ENCODE measurements at regions not wholly inside any gene's neighbourhood (a gene's known extent, or its start where the extent isn't known, plus 50 kb on each side); places are given as distances from the start of the nearest gene placed in this dataset.
"Not testable (repeated sequence)": the region's sequence is repeated elsewhere in the genome, so short reads cannot be mapped to it uniquely, and the experiment has no call there.

DNA sequence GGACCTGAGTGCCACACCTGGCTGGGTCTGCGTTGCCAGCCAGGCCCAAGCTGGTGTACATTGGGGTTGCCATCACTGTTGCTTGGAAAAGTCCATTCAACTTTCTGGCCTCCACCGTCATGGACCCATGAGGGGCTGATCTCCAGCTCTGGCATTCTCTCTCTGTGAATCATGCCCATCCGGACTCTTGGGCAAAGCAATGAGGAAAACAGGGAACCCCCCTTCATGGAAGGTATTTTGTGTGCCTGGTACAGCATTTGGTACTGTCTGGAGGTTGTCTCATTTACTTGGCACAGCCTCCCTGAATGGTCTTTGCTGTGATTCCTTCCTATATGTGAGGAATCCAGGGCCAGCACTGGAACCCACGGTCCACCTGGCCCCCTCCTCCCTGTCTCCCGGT, 99.4 kb downstream of the FOXD2 start:
- no peak overlapping the region for H3K27ac ChIP-seq (ENCODE audit: low read length)
- WGBS (ENCODE audit: insufficient coverage, insufficient read length), result no CpG with 5 or more reads among the region's 5 CpGs

DNA sequence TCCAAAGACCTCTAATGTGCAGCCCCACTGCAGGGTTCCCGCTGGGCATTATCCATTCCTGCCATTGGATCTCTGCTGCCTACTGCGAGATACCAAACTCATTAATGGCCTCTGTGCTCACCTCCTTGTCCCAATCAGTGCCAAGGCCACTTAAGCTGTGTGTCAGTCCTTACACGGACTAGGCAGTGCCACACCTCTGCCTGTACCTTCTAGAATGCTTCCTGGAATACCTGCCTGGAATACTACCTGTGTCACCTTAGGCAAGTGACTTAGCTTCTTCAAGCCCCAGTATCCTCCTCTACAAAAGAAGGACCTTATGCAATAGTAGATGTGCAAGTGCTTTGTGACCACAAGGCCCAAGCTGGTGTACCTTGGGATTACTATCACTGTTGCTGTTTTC, 100.1 kb downstream of the FOXD2 start:
- H3K4me1 ChIP-seq (ENCODE audit: control insufficient read depth, insufficient read depth, low read length), result peaks cover 3% of the 10 kb centered on the region; the same call in 1 of the 2 replicates
- no peak overlapping the region for H3K27ac ChIP-seq (ENCODE audit: low read length)
- no peaks in the 10 kb centered on the region for H3K9me3 ChIP-seq (ENCODE audit: control insufficient read depth, insufficient read depth, low read length)
- no peaks in the 10 kb centered on the region for H3K36me3 ChIP-seq (ENCODE audit: control insufficient read depth, insufficient read depth, low read length)
- DNase-seq (ENCODE audit: low read depth, low spot score), result no peak
- WGBS (ENCODE audit: insufficient coverage, insufficient read length), result no CpG with 5 or more reads among the region's 3 CpGs
- H3K27me3 ChIP-seq (ENCODE audit: control insufficient read depth, insufficient read depth, low read length), result no peaks in the 10 kb centered on the region
- H3K4me3 ChIP-seq (ENCODE audit: low read length), result no peak overlapping the region

More for the DNA sequence above, 99.4 kb downstream of the FOXD2 start:
- Histone ChIP-seq H3K4me3 (ENCODE audit: low read length) (no peak overlapping the region), H3K4me1 (ENCODE audit: control insufficient read depth, insufficient read depth, low read length) (peaks cover 3% of the 10 kb centered on the region), H3K9me3 (ENCODE audit: control insufficient read depth, insufficient read depth, low read length) (no peaks in the 10 kb centered on the region), H3K36me3 (ENCODE audit: control insufficient read depth, insufficient read depth, low read length) (no peaks in the 10 kb centered on the region), H3K27me3 (ENCODE audit: control insufficient read depth, insufficient read depth, low read length) (no peaks in the 10 kb centered on the region)
- DNase-seq (ENCODE audit: low read depth, low spot score), result no peak

DNA sequence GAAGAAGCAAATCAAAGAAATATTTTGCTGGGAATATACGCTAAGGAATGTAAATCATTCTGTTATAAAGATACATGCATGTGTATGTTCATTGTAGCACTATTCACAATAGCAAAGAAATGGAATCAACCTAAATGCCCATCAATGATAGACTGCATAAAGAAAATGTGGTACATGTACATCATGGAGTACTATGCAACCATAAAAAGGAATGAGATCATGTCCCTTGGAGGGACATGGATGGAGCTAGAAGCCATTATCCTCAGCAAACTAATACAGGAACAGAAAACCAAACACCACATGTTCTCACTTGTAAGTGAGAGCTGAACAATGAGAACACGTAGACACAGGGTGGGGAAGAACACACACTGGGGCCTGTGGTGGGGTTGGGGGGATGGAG, 100.7 kb downstream of the FOXD2 start:
- H3K4me1 ChIP-seq (ENCODE audit: control insufficient read depth, insufficient read depth, low read length); DNase-seq (ENCODE audit: low read depth, low spot score); H3K4me3 ChIP-seq (ENCODE audit: low read length); H3K27ac ChIP-seq (ENCODE audit: low read length); H3K9me3 ChIP-seq (ENCODE audit: control insufficient read depth, insufficient read depth, low read length); H3K36me3 ChIP-seq (ENCODE audit: control insufficient read depth, insufficient read depth, low read length); H3K27me3 ChIP-seq (ENCODE audit: control insufficient read depth, insufficient read depth, low read length): not testable (repeated sequence)
- WGBS (ENCODE audit: insufficient coverage, insufficient read length), result no CpG with 5 or more reads among the region's 2 CpGs

DNA sequence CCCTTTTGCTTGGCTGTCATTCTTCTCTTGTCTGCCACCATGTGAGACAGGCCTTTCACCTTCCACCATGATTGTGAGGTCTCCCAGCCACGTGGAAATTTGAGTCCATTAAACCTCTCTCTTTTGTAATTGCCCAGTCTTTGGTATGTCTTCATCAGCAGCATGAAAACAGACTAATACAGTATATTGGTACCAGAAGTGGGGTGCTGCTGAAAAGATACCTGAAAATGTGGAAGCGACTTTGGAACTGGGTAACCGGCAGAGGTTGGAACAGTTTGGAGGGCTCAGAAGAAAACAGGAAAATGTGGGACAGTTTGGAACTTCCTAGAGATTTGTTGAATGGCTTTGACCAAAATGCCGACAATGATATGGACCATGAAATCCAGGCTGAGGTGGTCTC, 103.9 kb downstream of the FOXD2 start:
- H3K27me3 ChIP-seq (ENCODE audit: control insufficient read depth, insufficient read depth, low read length); DNase-seq (ENCODE audit: low read depth, low spot score); H3K4me3 ChIP-seq (ENCODE audit: low read length); H3K9me3 ChIP-seq (ENCODE audit: control insufficient read depth, insufficient read depth, low read length); H3K27ac ChIP-seq (ENCODE audit: low read length); H3K36me3 ChIP-seq (ENCODE audit: control insufficient read depth, insufficient read depth, low read length); H3K4me1 ChIP-seq (ENCODE audit: control insufficient read depth, insufficient read depth, low read length): not testable (repeated sequence)
- WGBS (ENCODE audit: insufficient coverage, insufficient read length), result no CpG with 5 or more reads among the region's 4 CpGs

- DNase-seq (ENCODE audit: low read depth, low spot score); H3K4me3 ChIP-seq (ENCODE audit: low read length); H3K9me3 ChIP-seq (ENCODE audit: control insufficient read depth, insufficient read depth, low read length); H3K36me3 ChIP-seq (ENCODE audit: control insufficient read depth, insufficient read depth, low read length); H3K4me1 ChIP-seq (ENCODE audit: control insufficient read depth, insufficient read depth, low read length); H3K27ac ChIP-seq (ENCODE audit: low read length); H3K27me3 ChIP-seq (ENCODE audit: control insufficient read depth, insufficient read depth, low read length): not testable (repeated sequence)
- no CpG with 5 or more reads among the region's 1 CpG for WGBS (ENCODE audit: insufficient coverage, insufficient read length)
Measured at GRCh38 chr1:47543089-47543488, 105.2 kb downstream of the FOXD2 start.

DNA sequence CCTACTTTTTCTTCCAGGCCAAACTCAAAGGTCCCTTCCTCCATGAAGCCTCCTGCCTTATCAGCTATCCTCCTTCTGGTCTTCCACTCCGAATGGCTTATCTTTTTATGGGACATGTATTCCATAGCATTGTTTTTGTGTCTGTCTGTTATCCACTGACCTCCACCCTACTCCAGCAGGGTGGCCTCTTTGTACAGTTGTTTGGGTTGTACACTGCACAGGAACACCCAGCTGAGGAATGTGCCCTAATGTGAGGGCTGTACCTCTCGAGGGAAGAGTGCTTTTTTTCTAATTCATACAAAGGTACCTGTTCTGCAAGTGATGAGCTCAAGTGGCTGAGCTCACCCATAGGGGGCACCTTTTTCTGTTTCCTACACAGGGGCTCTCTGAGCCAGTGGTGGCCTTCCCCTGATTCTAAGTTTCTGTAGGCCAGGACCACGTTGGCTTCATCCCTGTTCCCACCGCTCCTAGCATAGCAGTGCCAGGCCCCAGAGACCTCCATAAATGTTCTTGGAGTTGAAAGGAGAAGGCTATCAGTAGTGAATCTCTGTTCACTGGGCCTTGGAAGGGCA, 108.2 kb downstream of the FOXD2 start:
- no peak for DNase-seq (ENCODE audit: low read depth, low spot score)
- Histone ChIP-seq H3K9me3 (ENCODE audit: control insufficient read depth, insufficient read depth, low read length) (no peaks in the 10 kb centered on the region), H3K27me3 (ENCODE audit: control insufficient read depth, insufficient read depth, low read length) (no peaks in the 10 kb centered on the region), H3K4me3 (ENCODE audit: low read length) (no peak overlapping the region), H3K27ac (ENCODE audit: low read length) (no peak overlapping the region), H3K36me3 (ENCODE audit: control insufficient read depth, insufficient read depth, low read length) (no peaks in the 10 kb centered on the region), H3K4me1 (ENCODE audit: control insufficient read depth, insufficient read depth, low read length) (peaks cover 3% of the 10 kb centered on the region; the same call in 1 of the 2 replicates)
- no CpG with 5 or more reads among the region's 4 CpGs for WGBS (ENCODE audit: insufficient coverage, insufficient read length)

GRCh38 chr1:47547753-47548573, 110.1 kb downstream of the FOXD2 start:
- Histone ChIP-seq H3K4me3 (ENCODE audit: low read length) (no peak overlapping the region), H3K27me3 (ENCODE audit: control insufficient read depth, insufficient read depth, low read length) (no peaks in the 10 kb centered on the region), H3K9me3 (ENCODE audit: control insufficient read depth, insufficient read depth, low read length) (no peaks in the 10 kb centered on the region), H3K36me3 (ENCODE audit: control insufficient read depth, insufficient read depth, low read length) (no peaks in the 10 kb centered on the region), H3K27ac (ENCODE audit: low read length) (no peak overlapping the region), H3K4me1 (ENCODE audit: control insufficient read depth, insufficient read depth, low read length) (peaks cover 3% of the 10 kb centered on the region; the same call in 1 of the 2 replicates)
- WGBS (ENCODE audit: insufficient coverage, insufficient read length), result no CpG with 5 or more reads among the region's 11 CpGs
- DNase-seq (ENCODE audit: low read depth, low spot score), result no peak

- Histone ChIP-seq H3K9me3 (ENCODE audit: control insufficient read depth, insufficient read depth, low read length) (no peaks in the 10 kb centered on the region), H3K4me3 (ENCODE audit: low read length) (no peak overlapping the region), H3K27ac (ENCODE audit: low read length) (no peak overlapping the region), H3K36me3 (ENCODE audit: control insufficient read depth, insufficient read depth, low read length) (no peaks in the 10 kb centered on the region), H3K4me1 (ENCODE audit: control insufficient read depth, insufficient read depth, low read length) (peaks cover 3% of the 10 kb centered on the region; the same call in 1 of the 2 replicates), H3K27me3 (ENCODE audit: control insufficient read depth, insufficient read depth, low read length) (no peaks in the 10 kb centered on the region)
- DNase-seq (ENCODE audit: low read depth, low spot score), result no peak
- WGBS (ENCODE audit: insufficient coverage, insufficient read length), result no CpG with 5 or more reads among the region's 2 CpGs
Measured at GRCh38 chr1:47548637-47549036, 110.8 kb downstream of the FOXD2 start.

DNA sequence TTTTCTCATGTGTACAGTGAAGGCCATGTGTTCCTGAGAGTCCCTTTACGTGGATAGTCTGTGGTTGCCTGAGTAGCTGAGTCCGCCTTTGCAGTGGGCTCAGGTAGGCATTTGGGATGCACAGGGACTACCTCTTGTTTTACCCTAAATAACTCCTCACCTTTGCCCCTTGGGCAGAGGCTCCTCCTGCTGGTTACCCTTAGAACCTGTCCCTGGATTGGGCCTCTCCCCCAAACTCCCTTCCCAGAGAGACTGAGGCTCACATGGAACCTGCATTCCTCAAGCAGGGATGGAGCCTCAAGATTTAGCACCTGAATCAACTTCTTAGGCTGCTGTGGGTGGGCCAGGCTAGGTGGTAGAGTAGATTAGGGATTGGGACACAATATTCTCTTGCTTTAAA, 111.7 kb downstream of the FOXD2 start:
- no peak overlapping the region for H3K4me3 ChIP-seq (ENCODE audit: low read length)
- no CpG with 5 or more reads among the region's 2 CpGs for WGBS (ENCODE audit: insufficient coverage, insufficient read length)
- H3K27ac ChIP-seq (ENCODE audit: low read length), result no peak overlapping the region
- H3K4me1 ChIP-seq (ENCODE audit: control insufficient read depth, insufficient read depth, low read length), result peaks cover 3% of the 10 kb centered on the region; the same call in 1 of the 2 replicates
- no peak for DNase-seq (ENCODE audit: low read depth, low spot score)
- no peaks in the 10 kb centered on the region for H3K27me3 ChIP-seq (ENCODE audit: control insufficient read depth, insufficient read depth, low read length)
- H3K9me3 ChIP-seq (ENCODE audit: control insufficient read depth, insufficient read depth, low read length), result no peaks in the 10 kb centered on the region
- no peaks in the 10 kb centered on the region for H3K36me3 ChIP-seq (ENCODE audit: control insufficient read depth, insufficient read depth, low read length)

DNA sequence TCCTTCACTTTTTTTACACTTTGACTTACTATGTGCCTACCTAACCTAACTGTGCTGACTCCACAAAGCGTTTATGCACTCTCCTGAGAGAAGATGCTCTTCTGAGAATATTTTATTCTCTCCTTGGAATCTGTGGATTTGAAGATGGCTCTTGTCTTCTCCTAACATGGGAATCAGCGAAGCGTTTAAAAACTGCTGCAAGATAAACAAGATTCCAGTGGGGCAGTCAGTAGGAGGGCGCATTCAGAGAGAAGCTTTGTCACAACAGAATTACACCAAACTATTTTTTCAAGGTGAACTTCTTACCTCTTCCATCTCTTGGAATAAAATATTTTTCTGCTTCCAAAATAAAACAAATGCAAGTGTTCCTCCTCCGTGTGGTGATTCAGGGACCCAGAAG, 113.1 kb downstream of the FOXD2 start:
- H3K9me3 ChIP-seq (ENCODE audit: control insufficient read depth, insufficient read depth, low read length), result no peaks in the 10 kb centered on the region
- H3K36me3 ChIP-seq (ENCODE audit: control insufficient read depth, insufficient read depth, low read length), result no peaks in the 10 kb centered on the region
- no peaks in the 10 kb centered on the region for H3K27me3 ChIP-seq (ENCODE audit: control insufficient read depth, insufficient read depth, low read length)
- no peak overlapping the region for H3K27ac ChIP-seq (ENCODE audit: low read length)
- no CpG with 5 or more reads among the region's 5 CpGs for WGBS (ENCODE audit: insufficient coverage, insufficient read length)
- peaks cover 3% of the 10 kb centered on the region; the same call in 1 of the 2 replicates for H3K4me1 ChIP-seq (ENCODE audit: control insufficient read depth, insufficient read depth, low read length)
- H3K4me3 ChIP-seq (ENCODE audit: low read length), result no peak overlapping the region
- no peak for DNase-seq (ENCODE audit: low read depth, low spot score)
